Stimulated activated CD8-positive, alpha-beta memory T cell treated with anti-CD3 and anti-CD28 coated beads, Interleukin-7, amount 100 ng/mL, for 24 hours (primary cell): ENCODE measurements at regions not wholly inside any gene's neighbourhood (a gene's known extent, or its start where the extent isn't known, plus 50 kb on each side); places are given as distances from the start of the nearest gene placed in this dataset.

Experiments used
- DNase-seq: peaks from one replicate; pipeline ENCODE4 v3.0.0-alpha.2; 2020; ENCODE audit warnings: low read depth

DNA sequence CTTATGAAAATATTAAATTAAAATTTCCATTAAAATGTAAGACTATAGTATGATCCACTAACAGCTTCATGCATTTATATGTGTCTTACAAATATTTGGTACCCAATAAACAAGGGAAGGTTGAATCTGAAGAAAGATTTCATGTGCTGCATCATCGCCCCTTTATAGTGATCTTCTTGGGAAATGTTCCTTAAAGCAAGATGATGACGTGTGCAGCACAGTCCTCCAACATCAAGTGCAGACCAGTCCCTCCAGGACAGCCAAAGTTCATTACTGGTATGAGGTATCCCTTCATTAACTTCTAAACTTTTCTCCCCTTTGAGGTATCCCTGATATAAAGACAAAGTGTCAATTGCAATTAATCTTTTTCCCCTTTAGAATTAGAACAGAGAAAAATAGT lies 567.0 kb downstream of the METTL15 start:
- no peak for DNase-seq

- DNase-seq: no peak
Observed at GRCh38 chr11:28674433-28675103, 566.4 kb downstream of the METTL15 start.

DNA sequence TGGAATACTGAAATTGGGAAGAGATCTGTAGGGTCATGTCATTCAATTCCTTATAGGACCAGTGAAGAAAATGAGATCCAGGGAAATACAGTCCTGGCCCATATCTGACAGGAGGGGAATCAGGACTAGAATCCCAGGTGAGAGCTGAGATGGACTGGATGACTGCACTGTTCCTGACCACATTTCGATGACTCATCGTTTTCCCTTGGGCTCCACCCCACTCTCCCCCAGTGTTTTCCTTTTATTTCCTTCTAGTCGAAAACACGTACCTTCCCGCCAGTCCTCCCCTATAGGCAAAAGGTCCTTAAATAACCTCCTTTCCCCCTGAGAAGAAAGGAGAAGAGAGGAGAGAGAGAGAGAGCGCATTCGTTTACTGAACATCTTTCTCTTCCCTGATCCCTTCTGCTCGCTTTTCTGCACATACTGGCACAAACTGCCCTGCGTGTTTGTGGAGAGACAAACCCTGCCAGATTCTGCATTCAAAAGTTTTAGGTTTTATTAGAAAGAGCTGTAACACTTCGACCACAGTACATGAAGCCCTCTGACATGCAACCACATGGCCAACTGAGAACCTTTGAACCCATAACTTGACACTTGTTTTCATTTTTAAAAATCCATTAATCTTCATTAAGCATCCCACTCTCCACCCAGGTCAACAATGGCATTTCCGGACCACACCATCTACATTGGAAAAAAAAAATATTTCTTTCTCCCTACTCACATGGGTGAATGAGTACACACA lies 565.7 kb downstream of the METTL15 start:
- DNase-seq: no peak

- DNase-seq: no peak
Observed at GRCh38 chr11:28671274-28671673, 563.1 kb downstream of the METTL15 start.

DNA sequence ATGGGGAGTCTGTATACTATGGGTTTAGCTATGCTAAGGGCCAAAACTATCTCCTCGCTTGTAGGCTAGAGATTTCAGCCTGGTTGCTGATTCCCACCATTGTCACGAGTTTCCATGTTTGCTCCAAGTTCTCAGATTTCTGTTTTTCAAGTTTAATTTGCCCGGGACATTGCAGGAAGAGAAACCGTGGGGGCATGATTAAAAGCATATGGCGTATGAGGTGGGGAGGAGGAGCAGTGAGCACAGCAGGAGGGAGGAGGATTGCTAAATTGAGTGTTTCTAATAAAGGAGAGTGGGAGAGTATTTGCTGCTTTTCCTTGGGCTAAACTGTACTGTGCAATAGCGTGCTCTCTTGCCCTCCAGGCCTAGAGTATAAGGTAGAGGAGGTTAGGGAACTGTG lies 558.4 kb downstream of the METTL15 start:
- DNase-seq: no peak

DNA sequence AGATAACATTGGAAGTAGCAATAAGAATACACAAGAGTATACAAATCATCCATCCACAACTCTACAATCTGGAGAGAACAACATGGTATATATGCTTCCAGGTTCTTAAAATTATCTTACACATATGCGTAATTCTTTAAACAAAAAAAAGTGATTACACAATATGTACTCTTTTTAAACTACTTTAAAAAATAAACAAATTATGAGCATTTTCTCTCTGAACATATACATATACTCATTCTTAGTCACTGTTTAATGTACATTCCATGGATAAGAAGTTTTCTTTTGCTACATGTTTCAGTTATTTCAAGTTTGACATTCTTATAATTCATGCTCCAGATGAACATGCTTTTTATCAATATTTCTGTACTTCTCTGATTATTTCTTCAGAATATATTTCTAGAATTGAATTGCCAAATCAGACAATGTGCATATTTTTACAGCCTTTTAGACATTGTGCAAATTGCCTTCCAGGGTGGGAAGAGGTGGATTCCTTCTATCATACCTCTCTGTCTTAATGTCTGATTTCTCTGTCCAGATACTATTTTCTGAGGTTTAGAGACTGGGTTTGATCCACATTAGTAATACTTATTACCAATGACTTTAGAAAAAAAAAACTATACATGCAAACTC lies 551.6 kb downstream of the METTL15 start:
- DNase-seq: no peak

- DNase-seq: no peak
Observed at GRCh38 chr11:28657378-28658030, 549.3 kb downstream of the METTL15 start.

- no peak for DNase-seq
Observed at GRCh38 chr11:28654191-28654590, 546.0 kb downstream of the METTL15 start.

DNA sequence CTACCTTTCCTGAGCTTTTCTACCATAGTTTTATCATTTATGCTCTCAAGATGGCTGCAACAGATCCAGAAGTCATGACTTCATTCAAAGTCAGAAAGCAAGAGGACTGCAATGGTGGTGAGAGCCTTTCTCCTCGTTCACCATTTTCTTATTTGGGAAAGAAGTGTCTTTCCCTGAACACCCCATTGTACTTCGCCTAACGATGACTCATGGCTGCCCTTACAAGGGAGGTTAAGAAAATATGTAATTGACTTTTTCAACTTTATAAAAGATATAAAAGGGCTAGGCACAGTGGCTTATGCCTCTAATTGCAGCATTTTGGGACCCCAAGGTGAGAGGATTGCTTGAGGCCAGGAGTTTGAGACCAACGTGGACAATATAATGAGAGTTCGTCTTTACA lies 541.7 kb downstream of the METTL15 start:
- DNase-seq: no peak

GRCh38 chr11:28636566-28636965 lies 528.4 kb downstream of the METTL15 start:
- no peak for DNase-seq

DNA sequence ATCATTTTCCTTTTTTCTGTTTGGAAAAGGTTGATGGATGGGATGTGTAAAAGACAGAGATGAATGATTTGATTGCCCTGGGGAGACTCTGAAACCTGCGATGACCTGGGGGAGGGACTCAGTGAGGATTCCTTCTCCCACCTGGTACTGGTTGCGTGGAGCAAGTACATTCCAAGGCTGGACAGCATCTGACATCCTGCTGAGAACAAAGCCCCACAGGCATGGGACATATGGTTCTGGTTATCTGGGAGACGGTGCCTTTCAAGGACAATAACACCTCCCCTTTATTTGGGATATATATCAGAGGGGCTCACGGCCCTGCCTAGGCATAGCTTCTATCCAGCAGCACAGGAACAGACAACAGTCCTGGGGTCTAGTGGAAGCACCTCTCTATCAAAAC lies 527.8 kb downstream of the METTL15 start:
- no peak for DNase-seq

DNA sequence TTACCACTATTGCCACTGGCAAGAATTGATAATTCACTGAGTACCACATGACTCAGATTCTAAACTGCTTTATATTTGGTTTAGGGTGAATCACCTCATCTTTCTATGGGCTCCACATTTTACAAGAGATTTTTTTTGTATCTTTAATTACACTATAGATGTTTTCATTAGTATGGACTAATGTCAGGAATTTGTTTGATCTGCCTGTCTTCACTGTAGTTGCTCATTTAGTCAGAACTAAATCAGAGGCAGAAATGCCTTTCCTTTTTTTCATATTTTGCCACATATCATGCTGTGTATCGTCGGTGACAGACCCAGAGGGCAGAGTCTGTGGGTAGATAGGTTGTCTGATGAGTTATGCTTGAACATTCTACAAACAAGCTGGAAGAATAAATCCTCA lies 524.1 kb downstream of the METTL15 start:
- DNase-seq: no peak

DNA sequence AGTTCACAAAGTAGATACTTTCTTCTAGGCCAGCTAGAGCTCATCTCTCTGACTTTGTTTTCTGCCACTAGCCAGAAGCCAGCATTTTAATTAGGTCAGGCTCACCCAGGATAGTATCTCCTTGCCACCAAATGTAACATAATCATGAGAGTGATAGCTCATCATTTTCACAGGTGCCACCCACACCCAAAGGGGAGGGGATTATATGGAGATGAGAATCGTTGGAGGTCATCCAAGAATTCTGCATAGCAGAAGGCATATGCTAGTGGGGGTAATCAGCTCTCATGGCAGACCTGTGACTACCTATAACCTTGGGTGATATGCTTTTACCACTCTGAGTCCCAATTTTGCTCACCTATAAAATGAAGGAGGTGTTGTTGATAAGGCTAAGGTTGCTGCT lies 523.0 kb downstream of the METTL15 start:
- DNase-seq: no peak

DNA sequence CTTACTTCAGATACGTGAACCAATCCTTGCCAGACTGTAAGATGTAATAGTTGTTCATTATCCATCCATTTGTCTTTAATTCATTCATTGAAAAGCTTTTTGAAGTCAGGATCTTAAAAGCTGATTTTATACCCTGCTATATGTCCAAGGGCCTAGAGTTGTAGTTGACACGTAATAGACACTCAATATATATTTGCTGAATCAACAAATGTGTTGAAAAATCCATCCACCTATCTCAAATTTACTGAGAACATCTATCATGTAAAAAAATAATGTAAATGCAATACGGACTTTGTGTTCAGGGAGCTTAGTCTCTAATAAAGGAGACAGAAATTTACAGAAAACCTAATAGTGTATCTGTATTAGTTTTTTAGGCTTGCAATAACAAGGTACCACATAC lies 521.0 kb downstream of the METTL15 start:
- DNase-seq: no peak

DNA sequence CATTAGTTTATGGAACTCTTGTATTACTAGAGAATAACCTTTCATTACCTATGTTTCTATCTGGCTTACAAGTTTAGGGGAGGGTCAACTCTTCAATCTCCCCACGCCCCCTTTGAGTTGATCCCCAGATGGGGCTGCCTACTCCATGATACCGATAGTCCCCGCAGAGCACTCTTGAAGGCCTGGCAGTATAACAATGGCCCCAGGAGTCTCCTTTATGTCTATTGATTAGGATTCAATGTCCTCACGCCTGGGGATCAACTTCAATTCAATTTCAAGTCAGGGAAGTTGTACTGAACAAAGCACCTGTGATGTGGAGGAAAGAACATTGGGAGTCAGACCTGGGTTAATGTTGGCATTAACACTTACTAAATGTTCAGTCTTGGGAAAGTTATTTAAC lies 520.2 kb downstream of the METTL15 start:
- no peak for DNase-seq

DNA sequence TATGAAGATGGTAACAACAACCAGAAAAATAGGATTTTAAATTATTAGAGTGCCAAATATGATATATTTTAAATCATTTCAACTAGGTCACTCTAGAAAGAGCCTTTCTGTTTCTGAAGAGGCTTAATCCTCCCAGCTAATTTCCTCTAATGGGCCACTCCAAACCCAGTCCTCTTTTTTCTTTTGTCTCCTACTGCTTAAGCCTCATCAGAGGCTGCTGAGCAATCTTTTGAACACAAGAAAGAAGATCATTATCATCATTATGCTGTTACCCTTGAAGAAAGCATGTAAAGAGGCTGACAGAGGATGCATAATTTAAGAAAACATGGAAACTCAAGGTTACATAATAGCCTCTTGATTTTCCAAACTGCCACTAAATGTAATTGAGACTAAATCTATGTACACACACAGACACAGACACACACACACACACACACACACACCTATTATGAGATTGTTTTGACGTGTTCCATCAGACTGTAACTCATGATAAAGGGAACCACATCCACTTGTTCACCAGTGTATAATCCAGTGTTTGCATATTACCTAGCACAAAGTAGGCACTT lies 519.6 kb downstream of the METTL15 start:
- DNase-seq: no peak

DNA sequence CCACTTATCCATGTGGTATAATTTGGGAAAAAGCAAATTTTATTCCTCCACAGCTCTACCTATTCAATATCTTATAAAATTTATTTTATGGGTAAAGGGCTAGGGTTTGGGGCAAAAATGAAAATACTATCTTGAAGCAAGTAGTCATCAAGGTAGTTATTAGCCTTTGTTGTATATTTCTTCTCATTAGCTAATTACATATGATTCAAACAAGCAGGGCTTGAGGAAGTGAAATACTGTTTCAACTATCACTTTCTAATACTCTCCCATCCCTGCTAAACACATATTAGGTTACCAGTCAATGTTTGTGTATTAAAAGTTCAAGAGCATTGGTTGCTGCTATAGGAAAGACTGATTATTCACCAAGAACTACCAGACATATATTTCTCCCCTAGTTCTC lies 517.3 kb downstream of the METTL15 start:
- DNase-seq: no peak

DNA sequence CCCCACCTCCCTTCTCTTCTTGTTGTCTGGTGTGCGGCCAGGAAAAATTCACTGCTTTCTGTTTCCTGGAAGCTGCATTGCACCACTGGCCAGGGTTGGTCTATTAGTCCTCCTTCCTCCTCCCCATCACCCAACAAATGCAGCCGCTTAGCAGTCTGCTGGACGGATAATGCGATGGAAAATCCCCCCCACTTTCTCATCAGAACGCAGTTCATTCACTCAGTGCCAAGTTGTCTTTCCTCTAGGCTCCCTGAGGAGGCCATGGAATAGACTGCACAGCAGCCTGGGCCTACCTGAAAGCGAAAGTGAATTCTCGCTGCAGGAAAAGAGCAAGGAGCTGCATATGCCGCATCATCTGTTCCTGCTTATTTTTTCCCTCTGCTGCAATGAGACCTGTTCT lies 513.6 kb downstream of the METTL15 start:
- DNase-seq: no peak

- no peak for DNase-seq
Observed at GRCh38 chr11:28619846-28620540, 511.8 kb downstream of the METTL15 start.

DNA sequence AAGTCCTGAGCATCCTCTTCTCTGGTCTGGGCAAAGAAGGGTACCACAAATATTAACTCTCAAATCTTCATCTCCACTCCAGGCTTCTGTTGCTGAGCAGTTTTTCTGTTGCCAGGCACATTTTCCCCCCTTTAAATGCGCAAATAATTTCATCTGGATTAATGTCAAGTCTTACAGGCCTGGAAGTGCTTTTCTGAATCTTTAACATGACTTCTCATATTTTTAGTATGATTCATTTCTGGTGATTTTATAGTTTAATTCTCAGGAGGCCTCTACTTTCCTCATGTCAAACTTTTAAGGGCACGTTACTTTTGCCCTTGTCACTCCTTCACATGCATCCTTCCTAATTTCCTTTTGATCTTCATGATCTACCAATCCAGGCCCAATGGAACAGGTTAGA lies 510.2 kb downstream of the METTL15 start:
- no peak for DNase-seq

- no peak for DNase-seq
Observed at GRCh38 chr11:28616160-28616965, 508.2 kb downstream of the METTL15 start.
